Left lung (tissue), 4 donors: ENCODE measurements at regions not wholly inside any gene's neighbourhood (a gene's known extent, or its start where the extent isn't known, plus 50 kb on each side); places are given as distances from the start of the nearest gene placed in this dataset.
"Not testable (repeated sequence)": the region's sequence is repeated elsewhere in the genome, so short reads cannot be mapped to it uniquely, and the experiment has no call there.

Experiments used
- ATAC-seq: fragments of 200-7000 bp; cut with Tn5 transposase; one replicate; pipeline ENCODE4 v1.9.1; 2020; ENCODE audit warnings: moderate library complexity
- DNase-seq, 4 donors: peaks; one replicate each; pipeline ENCODE4 v3.0.0-alpha.2; 2013 to 2020
- H3K27ac ChIP-seq, 2 donors: fragments of 200-600 bp; sonication (generic) in 1 of 2; one replicate each; pipeline versions ENCODE4 v1.5.0 to v1.8.0; 2020 to 2021
- H3K27me3 ChIP-seq, 2 donors: fragments of 200-600 bp; sonication (generic) in 1 of 2; one replicate each; pipeline versions ENCODE4 v1.5.0 to v1.8.0; 2020 to 2021
- H3K36me3 ChIP-seq, 2 donors: fragments of 200-600 bp; sonication (generic) in 1 of 2; one replicate each; pipeline versions ENCODE4 v1.5.0 to v1.8.0; 2020 to 2021
- H3K4me1 ChIP-seq, 2 donors: fragments of 200-600 bp; one replicate each; pipeline ENCODE4 v1.8.0; 2021
- H3K4me3 ChIP-seq, 2 donors: fragments of 200-600 bp; sonication (generic) in 1 of 2; one replicate each; pipeline versions ENCODE4 v1.5.0 to v1.8.0; 2020 to 2021; ENCODE audit warnings: mild to moderate bottlenecking in 1 of 2
- H3K9me3 ChIP-seq, 2 donors: fragments of 200-600 bp; sonication (generic) in 1 of 2; one replicate each; pipeline versions ENCODE4 v1.5.0 to v1.8.0; 2020 to 2021
- CTCF ChIP-seq, 2 donors: fragments of 200-600 bp; sonication (generic) in 1 of 2; IDR thresholded peaks; one replicate each; pipeline versions ENCODE4 v1.5.0 to v1.8.0; 2021; ENCODE audit warnings: antibody characterized with exemption in 2 of 2
- intact Hi-C, 2 donors: fragments of 100-400 bp; cut with DNase I; formaldehyde crosslinking; loops; one replicate each; pipeline versions ENCODE4 v1.11.2 to v1.14.2; 2022
- donor health status: DM: no; HTN: yes; CAD: no.
- donor health status: DM: no; HTN: no; CAD: no.

- intact Hi-C loops, ATAC-seq, DNase-seq: not testable (repeated sequence)
Measured at GRCh38 chr5:42980391-42980790, 59.7 kb downstream of the ANXA2R start.

GRCh38 chr5:42979242-42979641 is 60.9 kb downstream of the ANXA2R start:
- H3K36me3 ChIP-seq, intact Hi-C loops, H3K9me3 ChIP-seq, H3K4me3 ChIP-seq, H3K27ac ChIP-seq, H3K27me3 ChIP-seq, H3K4me1 ChIP-seq, ATAC-seq: not testable (repeated sequence)
- DNase-seq: peak in 1 of 4 donors; percentile 67

More at GRCh38 chr5:42980391-42980790, 59.7 kb downstream of the ANXA2R start:
- H3K4me1 ChIP-seq, H3K4me3 ChIP-seq, H3K9me3 ChIP-seq, H3K36me3 ChIP-seq, H3K27me3 ChIP-seq, H3K27ac ChIP-seq: not testable (repeated sequence)

DNA sequence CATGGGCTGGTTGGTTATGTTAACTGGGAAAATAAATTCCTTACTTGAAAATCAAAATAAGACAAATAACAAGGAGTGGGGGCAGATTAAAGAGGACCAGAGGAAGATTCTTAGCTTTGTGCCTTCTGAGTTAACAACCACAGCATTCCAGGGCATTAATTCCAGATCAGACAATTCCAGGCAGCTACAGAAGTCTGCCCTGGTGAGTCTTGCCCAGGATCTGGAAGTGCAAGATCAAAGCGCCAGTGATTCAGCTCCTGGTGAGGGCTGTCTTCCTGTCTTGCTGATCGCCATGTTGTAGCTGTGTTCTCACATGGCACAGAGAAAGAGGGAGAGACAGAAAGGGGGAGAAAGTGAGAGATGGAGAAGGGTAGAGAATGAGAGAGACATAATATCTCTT is 65.6 kb downstream of the ANXA2R start:
- H3K27me3 ChIP-seq: peaks cover 0 to 21% of the 10 kb centered on the region in 2 donors
- no peak for TF ChIP-seq CTCF (IDR thresholded peaks at IDR 0.05)
- DNase-seq: no peak
- intact Hi-C loops: no loop called here
- no peak overlapping the region for H3K27ac ChIP-seq
- peaks cover 0 to 3% of the 10 kb centered on the region in 2 donors for H3K9me3 ChIP-seq
- H3K4me3 ChIP-seq: no peak overlapping the region
- ATAC-seq: no peak
- H3K4me1 ChIP-seq: no peaks in the 10 kb centered on the region
- H3K36me3 ChIP-seq: no peaks in the 10 kb centered on the region

DNA sequence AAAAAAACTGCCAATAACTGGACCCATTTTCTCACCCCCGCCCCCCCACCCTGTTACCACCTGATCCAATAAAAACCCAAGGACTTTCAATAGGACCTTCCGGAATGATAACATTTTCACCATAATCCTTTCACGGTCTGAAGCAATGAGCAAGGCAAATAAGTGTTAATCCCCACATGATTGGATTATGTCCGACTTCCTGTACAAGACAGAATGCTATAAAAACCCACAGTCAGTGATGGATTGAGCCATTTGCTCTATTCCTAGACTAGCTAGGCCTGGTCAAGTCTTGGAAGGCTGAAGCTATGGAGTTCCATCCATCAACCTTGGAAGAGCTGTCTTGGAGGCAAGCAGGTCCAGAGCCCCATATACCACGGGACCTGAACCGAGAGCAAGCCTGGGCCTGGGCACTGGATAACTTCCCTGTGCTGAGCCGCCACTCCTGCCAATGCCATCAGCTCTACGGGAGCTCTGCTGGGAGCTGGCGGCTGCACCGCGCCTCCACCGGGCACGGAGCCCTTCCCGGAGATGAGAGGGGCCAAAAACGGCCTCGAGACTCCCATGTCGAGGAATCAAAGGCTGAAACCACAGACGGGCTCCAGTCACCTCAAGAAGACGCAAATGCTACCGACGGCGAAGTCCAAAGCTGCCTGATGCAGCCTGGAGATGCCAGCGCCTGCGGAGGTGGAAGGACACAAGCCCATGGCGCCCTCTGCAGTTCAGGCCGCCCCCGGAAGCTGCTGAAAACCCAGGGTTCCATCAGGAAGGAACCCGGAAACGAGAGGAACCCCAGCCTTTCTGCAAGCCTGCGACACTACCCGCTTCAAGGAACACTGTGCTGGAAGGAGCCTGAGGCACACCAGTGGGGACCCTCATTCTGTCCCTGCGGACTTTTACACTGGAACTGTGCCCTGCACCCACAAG is 69.2 kb downstream of the ANXA2R start:
- peak in 1 of 4 donors; percentile 80 for DNase-seq

DNA sequence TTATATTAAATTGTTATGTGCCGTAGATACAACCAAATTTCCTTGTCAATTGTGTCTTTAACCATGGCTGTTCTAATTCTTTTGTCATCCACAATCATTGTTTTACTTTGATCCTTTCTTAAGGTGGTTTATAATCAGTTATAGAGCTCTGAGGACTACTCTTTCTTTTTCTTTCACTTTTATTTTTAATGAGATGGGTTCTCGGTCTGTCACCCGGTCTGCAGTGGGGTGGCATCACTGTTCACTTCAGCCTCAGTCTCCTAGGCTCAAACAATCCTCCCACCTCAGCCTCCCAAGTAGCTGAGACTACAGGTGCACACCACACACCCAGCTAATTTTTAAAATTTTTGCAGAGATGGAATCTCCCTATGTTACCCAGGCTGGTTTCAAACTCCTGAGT is 74.2 kb downstream of the ANXA2R start:
- intact Hi-C loops: no loop called here
- no peak for TF ChIP-seq CTCF (IDR thresholded peaks at IDR 0.05)
- no peaks in the 10 kb centered on the region for H3K4me1 ChIP-seq

More for the DNA sequence above, 69.2 kb downstream of the ANXA2R start:
- H3K4me3 ChIP-seq: no peak overlapping the region
- no peak overlapping the region for H3K27ac ChIP-seq
- intact Hi-C loops: no loop called here
- H3K9me3 ChIP-seq: no peaks in the 10 kb centered on the region
- peaks cover 0 to 21% of the 10 kb centered on the region in 2 donors for H3K27me3 ChIP-seq
- no peak for TF ChIP-seq CTCF (IDR thresholded peaks at IDR 0.05)
- no peaks in the 10 kb centered on the region for H3K36me3 ChIP-seq
- no peaks in the 10 kb centered on the region for H3K4me1 ChIP-seq
- ATAC-seq: no peak

DNA sequence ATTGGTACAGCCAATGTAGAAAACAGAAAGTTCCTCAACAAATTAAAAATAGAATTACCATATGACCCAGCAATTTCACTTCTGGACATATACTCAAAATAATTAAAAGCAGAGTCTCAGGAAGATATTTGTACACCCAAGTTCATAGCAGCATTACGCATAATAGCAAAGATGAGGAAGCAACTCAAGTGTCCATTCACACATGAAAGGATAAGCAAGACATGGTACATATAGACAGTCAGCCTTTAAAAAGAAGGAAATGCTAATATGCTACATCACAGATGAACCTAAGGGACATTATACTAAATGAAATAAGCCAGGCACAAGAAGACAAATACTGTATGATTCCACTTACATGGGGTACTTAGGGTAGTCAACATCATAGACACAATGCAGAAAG is 76.7 kb downstream of the ANXA2R start:
- ATAC-seq (no peak), DNase-seq (no peak)
- Histone ChIP-seq H3K9me3 (no peaks in the 10 kb centered on the region), H3K36me3 (no peaks in the 10 kb centered on the region), H3K4me1 (no peaks in the 10 kb centered on the region), H3K27ac (no peak overlapping the region), H3K27me3 (peaks cover 0 to 5% of the 10 kb centered on the region in 2 donors), H3K4me3 (no peak overlapping the region)
- no peak for TF ChIP-seq CTCF (IDR thresholded peaks at IDR 0.05)
- intact Hi-C loops: no loop called here

More for the DNA sequence above, 74.2 kb downstream of the ANXA2R start:
- DNase-seq: no peak
- Histone ChIP-seq H3K36me3 (no peaks in the 10 kb centered on the region), H3K9me3 (no peaks in the 10 kb centered on the region), H3K27ac (no peak overlapping the region), H3K27me3 (peaks cover 0 to 5% of the 10 kb centered on the region in 2 donors), H3K4me3 (no peak overlapping the region)
- ATAC-seq: no peak
